22Rv1 (cell line): ENCODE measurements at regions not wholly inside any gene's neighbourhood (a gene's known extent, or its start where the extent isn't known, plus 50 kb on each side); places are given as distances from the start of the nearest gene placed in this dataset.

Experiments used
- CTCF ChIP-seq: fragments of 450-650 bp; IDR thresholded peaks from 2 replicates; pipeline ENCODE4 v1.5.1; 2017; ENCODE audit warnings: mild to moderate bottlenecking
- ZFX ChIP-seq: fragments of 450-650 bp; IDR thresholded peaks from 2 replicates; pipeline ENCODE4 v1.6.1; 2017; ENCODE audit warnings: antibody characterized with exemption, borderline replicate concordance

GRCh38 chr1:230568676-230569075, 73.6 kb upstream of the COG2 start:
- TF ChIP-seq CTCF (no peak), ZFX (no peak)
